Stomach (tissue), 8 donors: ENCODE measurements at regions not wholly inside any gene's neighbourhood (a gene's known extent, or its start where the extent isn't known, plus 50 kb on each side); places are given as distances from the start of the nearest gene placed in this dataset.
A peak's percentile ranks its signal among the peaks of the same experiment; 100 is the strongest.

Experiments used
- DNase-seq, 2 donors: peaks; one replicate each; pipeline versions ENCODE4 v3.0.0 to v3.0.0-alpha.2; 2013 to 2019
- H3K27ac ChIP-seq, 5 donors: fragments of 200-600 bp in 4 of 5; sonication (generic) in 4 of 5; one replicate each; pipeline ENCODE4 v1.5.1; 2013 to 2019; ENCODE audit warnings: mild to moderate bottlenecking in 1 of 5, moderate library complexity in 1 of 5
- H3K27me3 ChIP-seq, 3 donors: fragments of 200-600 bp; sonication (generic); one replicate each; pipeline ENCODE4 v1.5.1; 2017 to 2019; ENCODE audit warnings: mixed run types in 1 of 3
- H3K36me3 ChIP-seq, 4 donors: fragments of 200-600 bp; sonication (generic); 1 replicate in 3 of 4; 2 replicates in 1 of 4; pipeline ENCODE4 v1.5.1; 2016 to 2019
- H3K4me1 ChIP-seq, 4 donors: fragments of 200-600 bp; sonication (generic); one replicate each; pipeline ENCODE4 v1.5.1; 2016 to 2019
- H3K4me3 ChIP-seq, 4 donors: fragments of 200-600 bp; sonication (generic) in 3 of 4; one replicate each; pipeline ENCODE4 v1.5.1; 2016 to 2019; ENCODE audit warnings: mild to moderate bottlenecking in 1 of 4
- H3K9me3 ChIP-seq, 4 donors: fragments of 200-600 bp; sonication (generic); one replicate each; pipeline ENCODE4 v1.5.1; 2016 to 2019
- CTCF ChIP-seq, 7 experiments: fragments of 450-650 bp in 4 of 7; fragments of 200-600 bp in 3 of 7; sonication (generic) in 3 of 7; IDR thresholded peaks; one replicate each; pipeline ENCODE4 v1.5.1; 2016 to 2019; ENCODE audit warnings: antibody characterized with exemption in 7 of 7, control low read depth in 2 of 7, mild to moderate bottlenecking in 1 of 7
- EP300 ChIP-seq: sonication (generic); formaldehyde crosslinking; IDR thresholded peaks from one replicate; pipeline ENCODE4 v1.6.1; 2017; ENCODE audit warnings: antibody characterized with exemption
- POLR2A ChIP-seq, 4 donors: fragments of 450-650 bp; IDR thresholded peaks; one replicate each; pipeline ENCODE4 v1.6.1; 2016; ENCODE audit warnings: antibody characterized with exemption in 4 of 4, control low read depth in 2 of 4, mild to moderate bottlenecking in 1 of 4, moderate library complexity in 1 of 4
- POLR2AphosphoS5 ChIP-seq, 3 donors: sonication (generic); formaldehyde crosslinking; IDR thresholded peaks; one replicate each; pipeline ENCODE4 v1.6.1; 2016; ENCODE audit warnings: antibody characterized with exemption in 3 of 3
- WGBS, 5 donors: extraction: QIAGEN DNeasy Blood & Tissue Kit in 3 of 5; methylation state at CpG; one replicate each; pipeline versions ENCODE4 v1.1.5 to v1.1.7; 2013 to 2018; 5-methylcytosine and 5-hydroxymethylcytosine counted together
- intact Hi-C: fragments of 100-400 bp; cut with DNase I; formaldehyde crosslinking; loops from one replicate; pipeline ENCODE4 v1.15.1; 2023; ENCODE audit warnings: low total_unique reads
- donor health status: healthy with polysubstance abuse.
- donor health status: Bipolar disorder and iron deficiency.
- donor health status: healthy.

GRCh38 chr3:182713743-182714517 is 79.4 kb upstream of the ATP11B start:
- DNase-seq: peak in 1 of 2 donors; percentile 85
- Histone ChIP-seq H3K27me3 (no peaks in the 10 kb centered on the region), H3K27ac (peak overlapping the region in 4 of 5 donors; percentile 17 to 79 (median 52)), H3K4me1 (peaks cover 5 to 53% (median 21%) of the 10 kb centered on the region in 4 donors), H3K36me3 (no peaks in the 10 kb centered on the region), H3K4me3 (no peak overlapping the region), H3K9me3 (no peaks in the 10 kb centered on the region)
- intact Hi-C loops: loop anchor here (10.0 kb wide), 1 partner anchor 121 kb away; no protein-coding TSS in a partner anchor
- peak in 1 of 3 donors; percentile 52 for TF ChIP-seq POLR2AphosphoS5 (IDR thresholded peaks at IDR 0.05)
- TF ChIP-seq EP300: no peak
- peak in 5 of 7 experiments; percentile 38 to 62 (median 46) for TF ChIP-seq CTCF (IDR thresholded peaks at IDR 0.05)
- TF ChIP-seq POLR2A (IDR thresholded peaks at IDR 0.05): no peak
- WGBS, 5 donors: 23 to 38% (median 25%) methylated on average over 3 to 4 of the region's 4 CpGs

DNA sequence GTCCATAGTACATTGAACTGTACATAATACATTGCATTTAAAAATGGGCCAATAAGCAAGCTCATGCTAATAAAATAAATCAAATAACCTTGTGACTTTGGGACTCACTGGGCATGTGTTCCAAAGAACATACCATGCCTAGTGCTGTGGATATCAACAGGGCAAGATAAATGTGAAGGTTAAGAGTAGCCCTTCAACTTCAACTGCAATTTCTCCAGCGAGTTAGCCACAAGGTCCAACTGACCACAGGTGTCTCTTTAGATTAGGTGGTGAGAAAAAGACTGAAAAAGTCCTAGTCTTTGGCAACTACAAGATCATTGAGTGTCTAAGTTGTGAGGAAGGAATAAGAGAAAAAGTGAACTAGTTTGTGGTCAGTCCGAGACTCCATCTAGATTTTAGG is 78.3 kb upstream of the ATP11B start:
- no peak for TF ChIP-seq POLR2A (IDR thresholded peaks at IDR 0.05)
- TF ChIP-seq EP300: no peak
- TF ChIP-seq CTCF (IDR thresholded peaks at IDR 0.05): no peak
- no peak for TF ChIP-seq POLR2AphosphoS5 (IDR thresholded peaks at IDR 0.05)
- Histone ChIP-seq H3K4me3 (no peak overlapping the region), H3K4me1 (peaks cover 5 to 53% (median 21%) of the 10 kb centered on the region in 4 donors), H3K27ac (peak overlapping the region; percentile 66 to 83 (median 76)), H3K36me3 (no peaks in the 10 kb centered on the region), H3K27me3 (no peaks in the 10 kb centered on the region), H3K9me3 (no peaks in the 10 kb centered on the region)
- no peak for DNase-seq
- intact Hi-C loops: loop anchor here (10.0 kb wide), 1 partner anchor 120 kb away; no protein-coding TSS in a partner anchor
- 57 to 71% (median 60%) methylated on average over 2 of the region's 2 CpGs for WGBS, 5 donors

DNA sequence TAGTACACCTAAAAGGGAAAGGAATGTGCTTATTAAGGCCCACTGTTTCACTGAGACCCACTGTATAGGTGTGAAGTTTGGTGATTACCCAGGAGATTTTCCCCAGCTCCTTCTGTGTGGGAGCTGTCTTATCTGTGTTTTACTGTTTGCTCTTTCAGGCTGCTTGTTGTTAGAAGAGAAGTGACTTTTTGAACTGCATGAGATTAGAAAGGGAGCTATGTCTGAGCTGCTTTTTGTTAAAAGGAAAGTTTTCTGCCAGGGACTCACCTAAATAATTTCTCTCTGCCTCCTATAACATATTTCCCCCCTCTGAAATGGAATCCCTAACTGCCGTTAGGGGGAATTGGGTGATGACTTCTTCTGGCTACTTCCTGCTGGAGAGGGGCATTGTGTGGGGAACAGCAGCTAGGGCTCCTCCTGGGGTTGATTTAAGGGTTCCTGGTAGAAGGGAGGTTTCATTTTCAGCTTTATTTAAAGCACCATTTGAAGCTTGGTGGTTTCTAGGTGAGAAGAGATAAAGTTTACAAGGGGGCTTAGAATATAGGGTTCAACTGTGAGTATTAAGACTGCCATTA is 77.1 kb upstream of the ATP11B start:
- intact Hi-C loops: loop anchor here (10.0 kb wide), 1 partner anchor 119 kb away; no protein-coding TSS in a partner anchor
- H3K27me3 ChIP-seq: no peaks in the 10 kb centered on the region
- no peak overlapping the region for H3K4me3 ChIP-seq
- H3K9me3 ChIP-seq: no peaks in the 10 kb centered on the region
- peak in 1 of 2 donors; percentile 46 for DNase-seq
- WGBS, 5 donors: 0 to 25% (median 15%) methylated on average over 1 of the region's 1 CpG
- TF ChIP-seq POLR2AphosphoS5 (IDR thresholded peaks at IDR 0.05): peak in 2 of 3 donors; percentile 7 to 8
- TF ChIP-seq EP300: no peak
- TF ChIP-seq POLR2A (IDR thresholded peaks at IDR 0.05): no peak
- H3K27ac ChIP-seq: peak overlapping the region; percentile 66 to 85 (median 76)
- peaks cover 5 to 43% (median 19%) of the 10 kb centered on the region in 4 donors for H3K4me1 ChIP-seq
- no peaks in the 10 kb centered on the region for H3K36me3 ChIP-seq

DNA sequence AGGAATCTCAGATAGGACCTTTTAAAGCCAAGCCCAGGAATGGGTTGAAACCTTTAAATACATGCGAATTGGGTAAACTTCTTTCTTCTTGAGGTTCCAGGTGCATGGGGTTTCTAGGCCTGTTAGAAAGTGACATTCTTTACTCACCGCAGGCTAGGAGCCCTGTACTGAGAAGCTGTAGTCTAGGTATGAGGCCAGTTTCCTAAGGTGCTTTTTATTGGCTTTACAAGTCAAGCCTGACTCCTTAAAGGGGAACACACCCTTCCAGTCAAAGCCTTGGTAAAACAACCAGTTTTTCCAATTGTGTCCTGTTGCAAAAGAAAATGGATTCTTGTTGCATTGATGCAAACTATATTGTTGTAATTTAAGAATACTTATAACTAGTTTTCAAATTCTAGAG is 76.1 kb upstream of the ATP11B start:
- intact Hi-C loops: loop anchor here (10.0 kb wide), 1 partner anchor 118 kb away; no protein-coding TSS in a partner anchor
- no peak overlapping the region for H3K4me3 ChIP-seq
- WGBS, 5 donors: 34 to 52% (median 41%) methylated on average over 2 of the region's 2 CpGs
- peak in 2 of 3 donors; percentile 13 to 66 for TF ChIP-seq POLR2AphosphoS5 (IDR thresholded peaks at IDR 0.05)
- TF ChIP-seq POLR2A (IDR thresholded peaks at IDR 0.05): no peak
- H3K27ac ChIP-seq: peak overlapping the region; percentile 66 to 79 (median 76)
- H3K9me3 ChIP-seq: no peaks in the 10 kb centered on the region
- H3K4me1 ChIP-seq: peaks cover 5 to 36% (median 19%) of the 10 kb centered on the region in 4 donors
- no peaks in the 10 kb centered on the region for H3K27me3 ChIP-seq
- H3K36me3 ChIP-seq: no peaks in the 10 kb centered on the region
- peak in 1 of 2 donors; percentile 61 for DNase-seq

DNA sequence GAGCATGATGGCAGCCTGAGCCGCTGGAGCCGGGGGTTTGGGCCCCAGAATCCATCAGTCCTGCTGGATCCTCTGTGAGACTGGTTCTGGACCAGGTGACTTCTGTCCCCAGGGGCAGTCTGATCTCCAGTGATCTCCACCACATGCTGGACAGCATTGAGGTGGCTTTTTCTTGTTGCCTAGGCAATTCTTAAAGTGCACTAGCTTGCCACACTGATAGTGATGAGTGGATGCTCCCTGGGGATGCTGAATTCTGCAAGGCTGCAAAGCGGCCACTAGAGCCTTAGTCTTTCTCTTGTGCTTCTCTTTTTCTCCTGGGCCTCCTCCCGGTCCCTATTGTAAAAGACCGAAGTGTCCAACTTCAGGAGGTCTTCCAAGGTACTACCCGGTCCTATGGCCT is 70.4 kb upstream of the ATP11B start:
- peaks cover 0 to 13% (median 5%) of the 10 kb centered on the region in 4 donors for H3K4me1 ChIP-seq
- no peaks in the 10 kb centered on the region for H3K36me3 ChIP-seq
- no peak overlapping the region for H3K27ac ChIP-seq
- DNase-seq: no peak
- H3K9me3 ChIP-seq: no peaks in the 10 kb centered on the region
- 89 to 96% (median 92%) methylated on average over 5 to 6 of the region's 6 CpGs for WGBS, 5 donors
- intact Hi-C loops: no loop called here
- no peak overlapping the region for H3K4me3 ChIP-seq
- TF ChIP-seq CTCF (IDR thresholded peaks at IDR 0.05) (no peak), POLR2AphosphoS5 (IDR thresholded peaks at IDR 0.05) (no peak), EP300 (no peak), POLR2A (IDR thresholded peaks at IDR 0.05) (no peak)
- no peaks in the 10 kb centered on the region for H3K27me3 ChIP-seq
